BJ (cell line): ENCODE measurements at regions not wholly inside any gene's neighbourhood (a gene's known extent, or its start where the extent isn't known, plus 50 kb on each side); places are given as distances from the start of the nearest gene placed in this dataset.
"Not testable (repeated sequence)": the region's sequence is repeated elsewhere in the genome, so short reads cannot be mapped to it uniquely, and the experiment has no call there.

Source experiments
- CTCF ChIA-PET: fragments of 350-600 bp; formaldehyde crosslinking; extraction: SDS; loops from one replicate; lab custom pipeline; 2021; ENCODE audit warnings: antibody characterized with exemption, inconsistent platforms; lab: Yijun Ruan, JAX
- POLR2A ChIA-PET: fragments of 300-600 bp; sonication (Branson Sonifier 250); formaldehyde crosslinking; extraction: SDS; loops from one replicate; lab custom pipeline; 2021; ENCODE audit warnings: antibody characterized with exemption; lab: Charles Lee
- DNase-seq: peaks from one replicate; pipeline ENCODE4 v3.0.0-alpha.2; 2011; ENCODE audit warnings: low read depth
- H3K27me3 ChIP-seq: 2 replicates; pipeline ENCODE4 v1.6.0; 2011; ENCODE audit warnings: low read length; ENCODE audit not compliant: control insufficient read depth, insufficient read depth
- H3K36me3 ChIP-seq: 2 replicates; pipeline ENCODE4 v1.5.1; 2011; ENCODE audit warnings: low read length; ENCODE audit not compliant: control insufficient read depth, insufficient read depth
- H3K4me3 ChIP-seq: 2 replicates; pipeline ENCODE4 v1.5.1; 2011; ENCODE audit warnings: low read depth, mild to moderate bottlenecking, control low read depth, low read length
- TF ChIP-seq, protein P1 (sequence below): IDR thresholded peaks from 2 replicates; pipeline ENCODE4 v1.5.1; 2011; ENCODE audit warnings: low read depth, mild to moderate bottlenecking, control low read depth, inconsistent platforms, low read length, moderate library complexity; ENCODE audit not compliant: insufficient read depth

GRCh38 chr4:12382567-12382966 lies 953.9 kb upstream of the HS3ST1 start:
- H3K4me3 ChIP-seq, result no peak overlapping the region
- H3K27me3 ChIP-seq, result no peaks in the 10 kb centered on the region
- no peak for DNase-seq
- ChIA-PET CTCF (no interaction called here), POLR2A (no interaction called here)
- no peaks in the 10 kb centered on the region for H3K36me3 ChIP-seq
- TF ChIP-seq, protein P1, sequence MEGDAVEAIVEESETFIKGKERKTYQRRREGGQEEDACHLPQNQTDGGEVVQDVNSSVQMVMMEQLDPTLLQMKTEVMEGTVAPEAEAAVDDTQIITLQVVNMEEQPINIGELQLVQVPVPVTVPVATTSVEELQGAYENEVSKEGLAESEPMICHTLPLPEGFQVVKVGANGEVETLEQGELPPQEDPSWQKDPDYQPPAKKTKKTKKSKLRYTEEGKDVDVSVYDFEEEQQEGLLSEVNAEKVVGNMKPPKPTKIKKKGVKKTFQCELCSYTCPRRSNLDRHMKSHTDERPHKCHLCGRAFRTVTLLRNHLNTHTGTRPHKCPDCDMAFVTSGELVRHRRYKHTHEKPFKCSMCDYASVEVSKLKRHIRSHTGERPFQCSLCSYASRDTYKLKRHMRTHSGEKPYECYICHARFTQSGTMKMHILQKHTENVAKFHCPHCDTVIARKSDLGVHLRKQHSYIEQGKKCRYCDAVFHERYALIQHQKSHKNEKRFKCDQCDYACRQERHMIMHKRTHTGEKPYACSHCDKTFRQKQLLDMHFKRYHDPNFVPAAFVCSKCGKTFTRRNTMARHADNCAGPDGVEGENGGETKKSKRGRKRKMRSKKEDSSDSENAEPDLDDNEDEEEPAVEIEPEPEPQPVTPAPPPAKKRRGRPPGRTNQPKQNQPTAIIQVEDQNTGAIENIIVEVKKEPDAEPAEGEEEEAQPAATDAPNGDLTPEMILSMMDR, result no peak

GRCh38 chr4:12379191-12379590 lies 950.5 kb upstream of the HS3ST1 start:
- DNase-seq, result no peak
- POLR2A ChIA-PET, result no interaction called here
- Histone ChIP-seq H3K27me3 (no peaks in the 10 kb centered on the region), H3K36me3 (no peaks in the 10 kb centered on the region), H3K4me3 (no peak overlapping the region)
- TF ChIP-seq, protein P1, result no peak
- CTCF ChIA-PET, result no interaction called here

- TF ChIP-seq, protein P1, result no peak
- H3K4me3 ChIP-seq, result no peak overlapping the region
- DNase-seq, result no peak
- H3K27me3 ChIP-seq, result no peaks in the 10 kb centered on the region
- H3K36me3 ChIP-seq, result no peaks in the 10 kb centered on the region
- POLR2A ChIA-PET, result no interaction called here
- CTCF ChIA-PET, result no interaction called here
These were observed 947.1 kb upstream of the HS3ST1 start for GRCh38 chr4:12375805-12376204.

GRCh38 chr4:12365869-12366268 lies 937.2 kb upstream of the HS3ST1 start:
- POLR2A ChIA-PET, H3K36me3 ChIP-seq, H3K27me3 ChIP-seq, H3K4me3 ChIP-seq, DNase-seq, CTCF ChIA-PET: not testable (repeated sequence)

DNA sequence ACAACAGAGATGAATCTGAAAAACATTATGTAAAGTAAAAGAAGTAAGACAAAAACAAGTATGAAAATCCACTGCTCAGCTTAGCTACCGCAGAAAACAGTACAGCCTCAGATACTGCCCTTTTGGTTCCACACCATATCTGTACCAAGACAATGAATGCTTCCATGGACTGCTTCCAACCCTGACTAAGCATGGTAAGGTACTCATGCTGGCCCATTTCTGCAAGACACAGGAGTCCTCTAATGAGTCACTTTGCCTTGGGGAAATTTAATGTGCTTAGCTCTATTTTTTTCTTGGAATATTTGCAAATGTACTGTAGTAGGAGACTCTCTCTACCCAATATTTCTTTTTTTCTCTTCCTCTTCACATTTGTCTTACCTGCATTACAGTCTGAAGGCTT lies 931.7 kb upstream of the HS3ST1 start:
- H3K36me3 ChIP-seq, result no peaks in the 10 kb centered on the region
- POLR2A ChIA-PET, result no interaction called here
- CTCF ChIA-PET, result no interaction called here
- no peak overlapping the region for H3K4me3 ChIP-seq
- no peak for DNase-seq
- H3K27me3 ChIP-seq, result no peaks in the 10 kb centered on the region
- TF ChIP-seq, protein P1, result no peak

DNA sequence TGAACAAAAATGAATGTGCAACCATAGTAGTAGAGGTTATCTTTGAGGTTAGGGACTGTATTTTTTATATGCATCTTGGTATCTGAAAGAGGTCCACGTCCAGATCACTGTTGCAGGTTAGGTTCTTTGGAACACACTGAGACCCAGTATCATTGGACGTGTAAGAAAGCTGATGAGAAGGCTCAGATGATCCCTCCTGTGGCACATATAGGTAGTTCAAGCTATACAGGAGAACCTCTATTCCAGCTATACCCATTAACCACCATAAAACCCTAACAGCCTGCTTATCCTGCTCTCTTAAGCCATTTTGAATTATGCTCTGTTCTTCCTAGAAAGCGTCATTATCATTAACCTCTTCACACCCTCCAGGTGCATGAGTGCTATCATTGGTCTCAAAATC lies 930.7 kb upstream of the HS3ST1 start:
- Histone ChIP-seq H3K36me3 (no peaks in the 10 kb centered on the region), H3K4me3 (no peak overlapping the region), H3K27me3 (no peaks in the 10 kb centered on the region)
- CTCF ChIA-PET, result no interaction called here
- no peak for DNase-seq
- TF ChIP-seq, protein P1, result no peak
- POLR2A ChIA-PET, result no interaction called here

- CTCF ChIA-PET, DNase-seq: not testable (repeated sequence)
These were observed 904.4 kb upstream of the HS3ST1 start for GRCh38 chr4:12333083-12333482.

More at GRCh38 chr4:12333083-12333482, 904.4 kb upstream of the HS3ST1 start:
- H3K4me3 ChIP-seq, H3K27me3 ChIP-seq, POLR2A ChIA-PET, H3K36me3 ChIP-seq: not testable (repeated sequence)
